HCT116 (cell line): ENCODE measurements at regions not wholly inside any gene's neighbourhood (a gene's known extent, or its start where the extent isn't known, plus 50 kb on each side); places are given as distances from the start of the nearest gene placed in this dataset.

Experiments used
- CBX3 ChIP-seq: IDR thresholded peaks from 2 replicates; pipeline ENCODE4 v1.6.1; 2012; ENCODE audit warnings: low read depth
- CEBPB ChIP-seq: IDR thresholded peaks from 2 replicates; pipeline ENCODE4 v1.6.1; 2012; ENCODE audit warnings: low read depth
- ELF1 ChIP-seq: IDR thresholded peaks from 2 replicates; pipeline ENCODE4 v1.6.1; 2012; ENCODE audit warnings: low read depth, borderline replicate concordance
- EZH2 ChIP-seq: fragments of 200-600 bp; sonication (generic); IDR thresholded peaks from 2 replicates; pipeline ENCODE4 v1.6.1; 2017; ENCODE audit warnings: antibody characterized with exemption, mixed run types
- EZH2phosphoT487 ChIP-seq: fragments of 200-600 bp; IDR thresholded peaks from 2 replicates; pipeline ENCODE4 v1.6.1; 2018; ENCODE audit warnings: antibody characterized with exemption, borderline replicate concordance
- JUND ChIP-seq: IDR thresholded peaks from 2 replicates; pipeline ENCODE4 v1.6.1; 2012
- POLR2A ChIP-seq: IDR thresholded peaks from 2 replicates; pipeline ENCODE4 v1.7.0; 2011; ENCODE audit warnings: borderline replicate concordance; ENCODE audit not compliant: insufficient read depth, insufficient read length; ENCODE audit errors: extremely low read depth
- RAD21 ChIP-seq: IDR thresholded peaks from 2 replicates; pipeline ENCODE4 v1.6.1; 2012; ENCODE audit warnings: low read depth, mild to moderate bottlenecking
- REST ChIP-seq: IDR thresholded peaks from 2 replicates; pipeline ENCODE4 v1.6.1; 2012; ENCODE audit warnings: low read depth
- SRF ChIP-seq: IDR thresholded peaks from 2 replicates; pipeline ENCODE4 v1.6.1; 2012; ENCODE audit warnings: low read depth
- YY1 ChIP-seq: IDR thresholded peaks from 2 replicates; pipeline ENCODE4 v1.6.1; 2011; ENCODE audit warnings: low read length, low read depth, moderate library complexity, mild to moderate bottlenecking; ENCODE audit not compliant: insufficient replicate concordance; ENCODE audit errors: extremely low read depth
- ZNF274 ChIP-seq: fragments of 200-500 bp; sonication (Bioruptor generic); IDR thresholded peaks from 2 replicates; pipeline ENCODE4 v1.6.1; 2014; ENCODE audit warnings: mild to moderate bottlenecking, low read depth, low read length, inconsistent platforms
- TF ChIP-seq, protein P1 (sequence below), 3 experiments: fragments of 200-600 bp in 1 of 3; sonication (generic) in 1 of 3; IDR thresholded peaks in 2 of 3; conservative IDR thresholded peaks in 1 of 3; 2 replicates each; pipeline ENCODE4 v1.5.1; 2012 to 2017; ENCODE audit warnings: low read depth in 2 of 3, low read length in 2 of 3, antibody characterized with exemption in 1 of 3, borderline replicate concordance in 1 of 3, control low read depth in 1 of 3, mild to moderate bottlenecking in 1 of 3, mixed read lengths in 1 of 3, mixed run types in 1 of 3, moderate library complexity in 1 of 3; ENCODE audit not compliant: insufficient read depth in 1 of 3
- TF ChIP-seq, protein P2 (sequence below): IDR thresholded peaks from 2 replicates; pipeline ENCODE4 v1.6.1; 2012

- no peak for TF ChIP-seq EZH2
- TF ChIP-seq JUND = no peak
- no peak for TF ChIP-seq EZH2phosphoT487
- no peak for TF ChIP-seq SRF
- no peak for TF ChIP-seq RAD21
- TF ChIP-seq, protein P1, sequence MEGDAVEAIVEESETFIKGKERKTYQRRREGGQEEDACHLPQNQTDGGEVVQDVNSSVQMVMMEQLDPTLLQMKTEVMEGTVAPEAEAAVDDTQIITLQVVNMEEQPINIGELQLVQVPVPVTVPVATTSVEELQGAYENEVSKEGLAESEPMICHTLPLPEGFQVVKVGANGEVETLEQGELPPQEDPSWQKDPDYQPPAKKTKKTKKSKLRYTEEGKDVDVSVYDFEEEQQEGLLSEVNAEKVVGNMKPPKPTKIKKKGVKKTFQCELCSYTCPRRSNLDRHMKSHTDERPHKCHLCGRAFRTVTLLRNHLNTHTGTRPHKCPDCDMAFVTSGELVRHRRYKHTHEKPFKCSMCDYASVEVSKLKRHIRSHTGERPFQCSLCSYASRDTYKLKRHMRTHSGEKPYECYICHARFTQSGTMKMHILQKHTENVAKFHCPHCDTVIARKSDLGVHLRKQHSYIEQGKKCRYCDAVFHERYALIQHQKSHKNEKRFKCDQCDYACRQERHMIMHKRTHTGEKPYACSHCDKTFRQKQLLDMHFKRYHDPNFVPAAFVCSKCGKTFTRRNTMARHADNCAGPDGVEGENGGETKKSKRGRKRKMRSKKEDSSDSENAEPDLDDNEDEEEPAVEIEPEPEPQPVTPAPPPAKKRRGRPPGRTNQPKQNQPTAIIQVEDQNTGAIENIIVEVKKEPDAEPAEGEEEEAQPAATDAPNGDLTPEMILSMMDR (IDR thresholded peaks at IDR 0.05 in 2 of 3, conservative IDR thresholded peaks at IDR 0.05 in 1 of 3; ENCODE audit: borderline replicate concordance in 1 of 3, insufficient read depth in 1 of 3, low read depth in 2 of 3, low read length in 2 of 3) = no peak
- no peak for TF ChIP-seq YY1
- no peak for TF ChIP-seq CEBPB
- no peak for TF ChIP-seq REST
- TF ChIP-seq, protein P2, sequence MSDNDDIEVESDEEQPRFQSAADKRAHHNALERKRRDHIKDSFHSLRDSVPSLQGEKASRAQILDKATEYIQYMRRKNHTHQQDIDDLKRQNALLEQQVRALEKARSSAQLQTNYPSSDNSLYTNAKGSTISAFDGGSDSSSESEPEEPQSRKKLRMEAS = no peak
- TF ChIP-seq CBX3 = no peak
- no peak for TF ChIP-seq ZNF274
- TF ChIP-seq ELF1 = no peak
- TF ChIP-seq POLR2A = no peak
Measured at GRCh38 chr14:85732031-85732430, 202.1 kb downstream of the FLRT2 start.
